ENCODE measurements at regions not wholly inside any gene's neighbourhood (a gene's known extent, or its start where the extent isn't known, plus 50 kb on each side); places are given as distances from the start of the nearest gene placed in this dataset.

- TF ChIP-seq CTCF (IDR thresholded peaks at IDR 0.05 in 2 of 3, conservative IDR thresholded peaks at IDR 0.05 in 1 of 3; ENCODE audit: control insufficient read depth in 2 of 3, extremely low read depth in 1 of 3, insufficient read depth in 1 of 3, low read depth in 3 of 3, low read length in 3 of 3) (no peak), EED (IDR thresholded peaks at IDR 0.05; ENCODE audit: low read depth) (no peak), TARDBP (IDR thresholded peaks at IDR 0.05; ENCODE audit: borderline replicate concordance) (no peak)
Observed at GRCh38 chr2:71853858-71854257, 293.8 kb downstream of the CYP26B1 start (continued).

DNA sequence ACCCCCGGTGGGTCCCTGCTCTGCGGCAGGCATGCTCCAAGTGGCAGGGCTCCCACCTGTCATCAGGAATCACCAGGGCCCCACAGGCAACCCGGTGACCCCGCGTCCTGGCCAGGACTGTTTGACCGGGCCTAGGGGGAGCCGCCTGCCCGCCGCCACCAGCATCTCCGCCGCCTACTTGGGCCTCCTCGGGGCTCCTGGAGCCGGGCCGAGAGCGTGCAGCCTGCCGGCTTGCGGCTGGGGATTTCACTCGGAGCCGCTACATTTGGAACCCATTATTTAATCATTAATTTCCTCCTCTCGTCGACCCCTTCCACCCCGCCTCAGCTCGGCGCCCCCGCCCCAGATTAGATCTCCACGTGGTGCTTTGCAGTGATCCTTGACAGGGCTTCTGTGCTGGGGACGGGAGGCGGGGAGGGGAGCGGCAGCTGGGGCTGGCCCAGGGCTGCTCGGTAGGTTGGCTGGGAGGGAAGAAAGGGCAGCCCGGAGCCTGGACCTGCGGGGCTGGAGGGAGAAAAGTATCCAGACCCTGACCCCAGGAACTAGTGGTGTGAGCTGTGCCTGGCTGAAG, 295.4 kb downstream of the CYP26B1 start:
- RAD21 ChIA-PET (ENCODE audit: unreplicated experiment), result no interaction called here
- Histone ChIP-seq H4K20me1 (ENCODE audit: control insufficient read depth, insufficient read depth) (no peaks in the 10 kb centered on the region), H3K9me3 (replicated peaks; ENCODE audit: control insufficient read depth, insufficient read depth, low read length) (no peaks in the 10 kb centered on the region), H2AFZ (ENCODE audit: control insufficient read depth, low read depth, low read length) (no peak overlapping the region), H3K4me3 (no peak overlapping the region), H3K27ac (ENCODE audit: control insufficient read depth, insufficient read depth) (no peak overlapping the region), H3K9ac (ENCODE audit: control insufficient read depth, insufficient read depth, low read length) (no peak overlapping the region), H3K79me2 (ENCODE audit: control insufficient read depth, insufficient read depth, low read length) (no peaks in the 10 kb centered on the region), H3K27me3 (replicated peaks in 1 of 2; ENCODE audit: control insufficient read depth in 2 of 2, insufficient read depth in 2 of 2, low read length in 1 of 2) (peaks cover 0 to 2% of the 10 kb centered on the region in 2 experiments; a peak in 2 of 4 replicates), H3K4me2 (ENCODE audit: control insufficient read depth, insufficient read depth) (no peak overlapping the region), H3K4me1 (ENCODE audit: control insufficient read depth, insufficient read depth, low read length) (no peaks in the 10 kb centered on the region), H3K36me3 (ENCODE audit: control insufficient read depth in 2 of 2, insufficient read depth in 2 of 2, low read length in 1 of 2) (no peaks in the 10 kb centered on the region)
- intact Hi-C loops (cut with micrococcal nuclease; ENCODE audit: unreplicated experiment), result no loop called here
- CTCF ChIA-PET, result no interaction called here
- POLR2A ChIA-PET, result no interaction called here
- DNase-seq (ENCODE audit: low read depth, low spot score) (no peak), ATAC-seq (no peak), FAIRE-seq (no peak)
- SMC1A ChIA-PET (ENCODE audit: uncharacterized antibody, unreplicated experiment), result no interaction called here
- 21% methylated on average over 24 of the region's 32 CpGs for WGBS (ENCODE audit: insufficient coverage, insufficient replicate concordance, low lambda C conversion rate, missing lambda C conversion rate)
- in situ Hi-C loops (cut with MboI), result no loop called here
- BruUV-seq (replicated peaks), result no TSS peak
- no peak for TF ChIP-seq BCLAF1 (IDR thresholded peaks at IDR 0.05)

All from GM12878 (cell line).